Stimulated activated CD4-positive, alpha-beta T cell treated with anti-CD3 and anti-CD28 coated beads, TNF-alpha, amount 100 ng/mL, for 24 hours (primary cell): ENCODE measurements at regions not wholly inside any gene's neighbourhood (a gene's known extent, or its start where the extent isn't known, plus 50 kb on each side); places are given as distances from the start of the nearest gene placed in this dataset.

Experiments used
- DNase-seq, 3 experiments: peaks; one replicate each; pipeline ENCODE4 v3.0.0-alpha.2; 2020; ENCODE audit warnings: low read depth in 3 of 3

DNA sequence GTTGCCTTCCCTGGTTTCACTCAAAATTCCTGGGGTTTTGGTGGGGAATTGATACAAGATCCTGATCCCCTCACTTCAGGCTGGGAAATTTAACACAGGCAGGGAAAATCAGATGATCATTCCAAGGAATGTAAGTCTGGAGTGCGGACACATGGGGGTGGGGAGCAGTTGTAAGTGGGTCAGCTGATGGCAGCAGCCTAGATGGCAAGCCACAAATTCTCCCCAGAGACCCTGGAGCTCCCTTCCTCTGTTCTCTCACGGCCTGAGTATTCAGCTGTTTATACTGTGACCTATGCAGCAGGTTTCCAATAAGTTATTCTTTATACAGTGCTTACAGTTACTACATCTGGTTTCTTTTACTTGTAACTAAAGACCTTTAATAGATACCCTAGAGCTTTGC is 144.9 kb downstream of the SH3BGRL2 start:
- no peak for DNase-seq

DNA sequence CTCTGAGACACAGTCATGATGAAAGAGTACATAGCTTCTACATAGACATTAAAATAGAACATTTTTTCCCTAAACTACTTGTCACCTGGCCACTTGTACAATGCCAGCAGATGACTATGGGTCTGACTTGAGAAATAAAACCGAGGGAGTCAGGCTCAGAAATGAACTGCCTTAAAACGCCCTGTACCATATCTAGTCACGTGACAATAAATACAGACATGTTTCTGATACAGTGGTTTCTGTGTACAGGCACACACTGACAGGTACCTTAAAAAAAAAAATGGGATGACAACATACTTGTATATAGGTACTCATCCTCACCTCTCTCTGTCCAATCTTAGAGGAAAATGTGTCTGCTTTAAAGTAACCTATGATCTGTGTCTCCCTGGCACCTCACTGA is 144.1 kb downstream of the SH3BGRL2 start:
- no peak for DNase-seq

DNA sequence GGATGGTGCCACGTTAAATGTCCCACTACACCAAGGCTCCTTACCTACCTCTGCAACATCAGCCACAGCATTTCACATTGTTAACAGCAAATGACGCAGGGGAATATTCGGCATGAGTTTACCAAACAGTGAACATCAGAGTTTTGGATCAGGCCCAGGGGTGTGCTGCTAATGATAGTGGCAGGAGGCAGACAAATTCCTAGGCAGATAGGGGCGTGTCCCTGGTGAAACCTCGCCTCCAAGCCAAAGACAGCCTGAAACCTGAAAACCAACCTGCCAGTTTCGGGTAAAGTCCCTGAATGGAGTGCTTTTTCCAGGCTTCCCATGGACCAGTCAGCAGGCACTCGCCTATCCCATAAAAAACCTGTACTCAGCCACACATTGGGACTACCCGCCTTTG is 133.6 kb downstream of the SH3BGRL2 start:
- DNase-seq, result no peak

DNA sequence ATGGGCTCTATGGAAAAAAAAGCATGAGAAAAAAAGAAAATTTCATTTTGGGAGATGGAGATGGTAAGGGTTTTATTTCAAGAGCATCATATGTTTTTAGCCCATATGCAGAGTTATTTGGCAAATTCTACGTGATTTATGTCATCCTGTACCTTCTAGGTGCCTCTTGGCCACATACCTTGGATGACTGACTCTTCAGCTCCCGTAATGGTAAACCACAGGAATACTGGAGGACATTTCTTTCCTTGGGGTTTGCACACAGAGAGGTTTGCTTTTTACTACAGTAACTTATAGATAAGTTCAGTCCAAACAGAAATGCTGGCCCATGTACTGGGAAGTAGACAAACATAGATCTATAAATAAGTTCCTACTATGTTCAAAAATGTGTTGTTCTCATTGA is 132.2 kb downstream of the SH3BGRL2 start:
- no peak for DNase-seq

DNA sequence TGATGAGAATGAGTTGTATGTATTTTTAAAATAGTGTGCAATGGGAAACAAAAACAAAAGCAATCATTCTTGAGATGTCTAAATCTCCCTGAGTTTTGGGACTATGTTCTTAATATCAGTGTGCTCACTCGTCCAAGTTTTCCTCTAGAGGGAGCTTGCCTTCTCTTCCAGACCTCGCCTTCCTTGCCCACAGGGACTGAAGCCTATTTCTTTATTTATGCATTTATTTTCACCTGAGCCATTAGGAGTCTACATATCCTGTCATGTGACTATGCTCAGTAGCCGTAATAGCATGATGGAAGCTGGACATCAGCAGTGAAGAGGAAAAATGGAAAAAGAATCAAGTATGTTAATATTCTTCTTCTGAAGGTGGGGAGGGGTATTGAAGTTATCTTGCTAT is 131.2 kb downstream of the SH3BGRL2 start:
- DNase-seq, result no peak

DNA sequence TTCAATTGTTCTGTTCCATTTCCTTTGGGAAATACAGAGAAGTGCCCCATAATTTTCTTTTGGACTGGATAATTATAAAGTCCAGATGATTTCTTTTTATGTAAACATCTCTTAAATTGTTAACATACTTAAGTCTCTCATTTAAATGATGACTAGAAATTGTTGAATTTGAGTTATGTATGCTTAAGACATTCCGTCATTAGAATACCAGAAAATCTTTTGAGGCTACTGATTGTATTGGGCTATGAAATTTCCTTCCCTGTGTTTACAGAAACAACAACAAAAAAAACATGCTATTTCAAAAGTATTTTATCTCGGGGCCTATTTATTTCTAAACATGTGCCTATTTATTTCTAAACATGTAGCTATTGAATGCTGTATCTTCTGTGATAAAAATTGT is 125.4 kb downstream of the SH3BGRL2 start:
- DNase-seq, result no peak

DNA sequence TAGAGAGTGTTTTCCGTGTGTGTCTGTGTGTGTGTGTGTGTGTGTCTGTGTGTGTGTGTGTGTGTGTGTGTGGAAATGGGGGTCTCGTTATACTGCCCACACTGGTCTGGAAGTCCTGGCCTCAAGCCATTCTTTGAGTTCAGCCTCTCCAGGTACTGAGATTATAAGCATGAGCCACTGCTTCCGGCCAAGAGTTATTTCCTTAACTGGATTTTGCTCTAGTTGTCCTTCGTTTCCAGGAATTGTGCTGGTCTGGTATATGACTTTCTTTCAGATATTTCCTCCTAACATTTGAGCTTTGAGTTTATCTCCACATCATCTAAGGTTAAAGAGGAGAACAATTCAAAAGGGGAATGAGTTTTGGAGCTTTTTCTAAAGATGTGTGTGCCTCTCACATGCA is 124.8 kb downstream of the SH3BGRL2 start:
- DNase-seq, result no peak
